ENCODE measurements at regions not wholly inside any gene's neighbourhood (a gene's known extent, or its start where the extent isn't known, plus 50 kb on each side); places are given as distances from the start of the nearest gene placed in this dataset.

GRCh38 chr7:124459101-124460055 is 306.2 kb downstream of the GPR37 start:
- no peaks in the 10 kb centered on the region for H3F3A ChIP-seq (ENCODE audit: insufficient read depth)
- H3K9ac ChIP-seq (ENCODE audit: low read length), result no peak overlapping the region
- no peaks in the 10 kb centered on the region for H3K9me2 ChIP-seq (replicated peaks; ENCODE audit: insufficient read depth, low read length)
- TF ChIP-seq CTCF (IDR thresholded peaks at IDR 0.05; ENCODE audit: insufficient read depth, low read length, poor library complexity, severe bottlenecking), result no peak
- no peak for TF ChIP-seq EZH2phosphoT487 (conservative IDR thresholded peaks at IDR 0.05; ENCODE audit: low read length)
- H3K9me3 ChIP-seq (ENCODE audit: insufficient read depth, low read length), result no peaks in the 10 kb centered on the region
- H4K20me1 ChIP-seq (ENCODE audit: low read depth, low read length), result no peaks in the 10 kb centered on the region
- no peaks in the 10 kb centered on the region for H3K36me3 ChIP-seq (ENCODE audit: low read length)
- H3K4me2 ChIP-seq (ENCODE audit: low read depth, low read length, poor library complexity, severe bottlenecking), result no peak overlapping the region
- H3K4me3 ChIP-seq (ENCODE audit: insufficient read depth, low read length, poor library complexity, severe bottlenecking), result no peak overlapping the region
- no peaks in the 10 kb centered on the region for H3K79me2 ChIP-seq (ENCODE audit: insufficient read depth, low read length)
- no peaks in the 10 kb centered on the region for H3K27me3 ChIP-seq (ENCODE audit: low read length)
- H2AFZ ChIP-seq (ENCODE audit: low read depth, low read length, severe bottlenecking), result no peak overlapping the region
- no peak overlapping the region for H3K27ac ChIP-seq (ENCODE audit: low read depth, low read length)

GRCh38 chr7:124457841-124458240 is 307.8 kb downstream of the GPR37 start:
- Histone ChIP-seq H2AFZ (ENCODE audit: low read depth, low read length, severe bottlenecking) (no peak overlapping the region), H3K9ac (ENCODE audit: low read length) (no peak overlapping the region), H3K4me2 (ENCODE audit: low read depth, low read length, poor library complexity, severe bottlenecking) (no peak overlapping the region), H3K27ac (ENCODE audit: low read depth, low read length) (no peak overlapping the region), H3K4me3 (ENCODE audit: insufficient read depth, low read length, poor library complexity, severe bottlenecking) (no peak overlapping the region), H3K27me3 (ENCODE audit: low read length) (no peaks in the 10 kb centered on the region), H3K9me3 (ENCODE audit: insufficient read depth, low read length) (no peaks in the 10 kb centered on the region), H3K79me2 (ENCODE audit: insufficient read depth, low read length) (no peaks in the 10 kb centered on the region), H3K36me3 (ENCODE audit: low read length) (no peaks in the 10 kb centered on the region), H4K20me1 (ENCODE audit: low read depth, low read length) (no peaks in the 10 kb centered on the region), H3K9me2 (replicated peaks; ENCODE audit: insufficient read depth, low read length) (no peaks in the 10 kb centered on the region), H3F3A (ENCODE audit: insufficient read depth) (no peaks in the 10 kb centered on the region)
- TF ChIP-seq EZH2phosphoT487 (conservative IDR thresholded peaks at IDR 0.05; ENCODE audit: low read length), result no peak
- TF ChIP-seq CTCF (IDR thresholded peaks at IDR 0.05; ENCODE audit: insufficient read depth, low read length, poor library complexity, severe bottlenecking), result no peak

GRCh38 chr7:124456286-124456685 is 309.3 kb downstream of the GPR37 start:
- Histone ChIP-seq H3K4me3 (ENCODE audit: insufficient read depth, low read length, poor library complexity, severe bottlenecking) (no peak overlapping the region), H3K9me2 (replicated peaks; ENCODE audit: insufficient read depth, low read length) (no peaks in the 10 kb centered on the region), H3K27me3 (ENCODE audit: low read length) (no peaks in the 10 kb centered on the region), H3F3A (ENCODE audit: insufficient read depth) (no peaks in the 10 kb centered on the region), H4K20me1 (ENCODE audit: low read depth, low read length) (no peaks in the 10 kb centered on the region), H3K36me3 (ENCODE audit: low read length) (no peaks in the 10 kb centered on the region), H3K4me2 (ENCODE audit: low read depth, low read length, poor library complexity, severe bottlenecking) (no peak overlapping the region), H2AFZ (ENCODE audit: low read depth, low read length, severe bottlenecking) (no peak overlapping the region), H3K9ac (ENCODE audit: low read length) (no peak overlapping the region), H3K27ac (ENCODE audit: low read depth, low read length) (no peak overlapping the region), H3K9me3 (ENCODE audit: insufficient read depth, low read length) (no peaks in the 10 kb centered on the region), H3K79me2 (ENCODE audit: insufficient read depth, low read length) (no peaks in the 10 kb centered on the region)
- no peak for TF ChIP-seq EZH2phosphoT487 (conservative IDR thresholded peaks at IDR 0.05; ENCODE audit: low read length)
- TF ChIP-seq CTCF (IDR thresholded peaks at IDR 0.05; ENCODE audit: insufficient read depth, low read length, poor library complexity, severe bottlenecking), result no peak

Data from SU-DHL-6 (cell line).